IPS-18a (cell line): ENCODE measurements at regions not wholly inside any gene's neighbourhood (a gene's known extent, or its start where the extent isn't known, plus 50 kb on each side); places are given as distances from the start of the nearest gene placed in this dataset.
"Not testable (repeated sequence)": the region's sequence is repeated elsewhere in the genome, so short reads cannot be mapped to it uniquely, and the experiment has no call there.

Experiments
- H3K27ac ChIP-seq: one replicate; pipeline ENCODE4 v1.5.1; 2013; ENCODE audit warnings: low read length
- H3K27me3 ChIP-seq: one replicate; pipeline ENCODE4 v1.6.1; 2013; ENCODE audit warnings: mild to moderate bottlenecking, low read length; ENCODE audit not compliant: control insufficient read depth, insufficient read depth
- H3K36me3 ChIP-seq: one replicate; pipeline ENCODE4 v1.6.1; 2013; ENCODE audit warnings: low read depth, low read length; ENCODE audit not compliant: control insufficient read depth
- H3K4me1 ChIP-seq: one replicate; pipeline ENCODE4 v1.6.1; 2013; ENCODE audit warnings: low read depth, low read length; ENCODE audit not compliant: control insufficient read depth
- H3K4me3 ChIP-seq: one replicate; pipeline ENCODE4 v1.5.1; 2013; ENCODE audit warnings: low read length
- H3K9ac ChIP-seq: one replicate; pipeline ENCODE4 v1.6.1; 2013; ENCODE audit warnings: mild to moderate bottlenecking, low read length, moderate library complexity
- H3K9me3 ChIP-seq: one replicate; pipeline ENCODE4 v1.6.1; 2013; ENCODE audit warnings: low read depth, low read length; ENCODE audit not compliant: control insufficient read depth

DNA sequence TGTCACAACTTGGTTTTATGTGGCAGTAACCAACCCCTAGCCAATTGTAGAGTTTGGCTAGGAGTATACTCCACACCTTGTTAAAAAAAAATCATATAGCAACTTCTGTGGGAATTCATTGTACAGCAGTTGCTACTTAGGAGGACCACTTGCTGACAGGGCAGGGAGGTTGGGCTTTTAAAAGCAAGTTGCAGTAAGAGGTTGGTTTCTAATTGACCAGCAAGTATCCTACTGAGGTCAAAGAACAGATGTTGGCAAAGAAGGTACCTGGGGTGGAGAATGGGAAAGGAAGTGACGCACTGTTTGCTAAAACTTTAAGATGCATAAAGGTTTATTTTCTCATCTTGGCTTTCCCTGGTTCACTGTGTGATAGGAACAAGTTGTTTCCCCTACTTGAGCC, 104.6 kb downstream of the TBX3 start:
- H3K4me3 ChIP-seq = no peak overlapping the region
- no peaks in the 10 kb centered on the region for H3K27me3 ChIP-seq
- no peaks in the 10 kb centered on the region for H3K36me3 ChIP-seq
- no peaks in the 10 kb centered on the region for H3K4me1 ChIP-seq
- H3K9me3 ChIP-seq = no peaks in the 10 kb centered on the region
- no peak overlapping the region for H3K9ac ChIP-seq
- no peak overlapping the region for H3K27ac ChIP-seq

DNA sequence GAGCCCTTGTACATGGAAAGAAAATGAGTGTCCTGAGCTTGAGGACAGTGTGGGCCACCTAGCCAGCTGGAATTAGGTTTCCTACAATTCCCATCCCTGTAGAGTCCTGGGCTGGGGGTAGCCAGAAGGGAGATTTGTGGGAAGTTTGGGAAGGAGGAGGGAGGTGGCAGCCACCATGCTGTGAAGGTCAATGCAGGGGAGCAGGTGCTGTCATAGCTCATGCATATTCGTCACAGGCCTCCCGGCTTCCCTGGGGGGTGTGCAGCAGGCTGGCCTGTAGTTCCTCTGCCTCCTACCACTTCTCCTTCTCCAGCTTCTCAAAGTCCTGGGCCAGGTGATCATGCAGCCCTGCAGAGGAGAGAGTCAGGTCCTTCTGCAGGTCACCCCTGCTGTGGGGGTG, 121.3 kb downstream of the TBX3 start:
- Histone ChIP-seq H3K9ac (no peak overlapping the region), H3K27ac (no peak overlapping the region), H3K4me3 (peak overlapping the region; percentile 15), H3K27me3 (no peaks in the 10 kb centered on the region), H3K9me3 (no peaks in the 10 kb centered on the region), H3K4me1 (peaks cover 9% of the 10 kb centered on the region), H3K36me3 (no peaks in the 10 kb centered on the region)

DNA sequence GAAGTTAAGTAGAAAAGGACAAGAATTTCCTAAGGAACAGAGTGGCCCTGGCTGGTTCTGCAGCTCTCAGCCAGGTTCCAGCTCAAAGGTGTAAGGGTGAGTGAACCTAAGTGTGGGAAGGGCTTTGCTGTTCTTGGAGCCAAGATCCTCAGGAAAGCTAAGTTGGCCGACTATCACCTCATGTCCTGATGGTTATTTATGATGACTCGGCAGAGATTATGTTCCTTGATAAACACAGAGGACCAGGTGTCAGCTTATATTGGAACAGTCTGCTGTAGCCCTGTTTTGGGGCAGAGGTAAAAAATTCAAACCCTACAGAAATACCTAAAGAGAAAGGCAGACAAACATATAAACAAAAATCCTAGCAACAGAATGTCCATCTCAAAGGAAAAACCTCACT, 128.5 kb downstream of the TBX3 start:
- Histone ChIP-seq H3K4me3 (no peak overlapping the region), H3K27me3 (no peaks in the 10 kb centered on the region), H3K4me1 (no peaks in the 10 kb centered on the region), H3K36me3 (no peaks in the 10 kb centered on the region), H3K27ac (no peak overlapping the region), H3K9ac (no peak overlapping the region), H3K9me3 (no peaks in the 10 kb centered on the region)

DNA sequence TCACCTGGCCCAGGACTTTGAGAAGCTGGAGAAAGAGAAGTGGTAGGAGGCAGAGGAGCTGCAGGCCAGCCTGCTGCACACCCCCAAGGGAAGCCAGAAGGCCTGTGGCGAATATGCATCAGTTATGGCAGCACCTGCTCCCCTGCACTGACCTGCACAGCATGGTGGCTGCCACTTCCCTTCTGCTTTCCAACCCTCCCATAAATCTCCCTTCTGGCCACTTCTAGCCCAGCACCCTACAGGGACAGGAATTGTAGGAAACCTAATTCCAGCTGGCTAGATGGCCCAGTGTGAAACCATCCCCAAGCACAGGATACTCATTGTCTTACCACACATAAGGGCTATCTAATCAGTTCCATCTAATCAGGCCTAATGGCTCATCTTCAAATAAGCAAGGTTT, 136.3 kb downstream of the TBX3 start:
- Histone ChIP-seq H3K27me3 (no peaks in the 10 kb centered on the region), H3K4me1 (peaks cover 3% of the 10 kb centered on the region), H3K9ac (no peak overlapping the region), H3K36me3 (no peaks in the 10 kb centered on the region), H3K27ac (no peak overlapping the region), H3K4me3 (no peak overlapping the region), H3K9me3 (no peaks in the 10 kb centered on the region)

DNA sequence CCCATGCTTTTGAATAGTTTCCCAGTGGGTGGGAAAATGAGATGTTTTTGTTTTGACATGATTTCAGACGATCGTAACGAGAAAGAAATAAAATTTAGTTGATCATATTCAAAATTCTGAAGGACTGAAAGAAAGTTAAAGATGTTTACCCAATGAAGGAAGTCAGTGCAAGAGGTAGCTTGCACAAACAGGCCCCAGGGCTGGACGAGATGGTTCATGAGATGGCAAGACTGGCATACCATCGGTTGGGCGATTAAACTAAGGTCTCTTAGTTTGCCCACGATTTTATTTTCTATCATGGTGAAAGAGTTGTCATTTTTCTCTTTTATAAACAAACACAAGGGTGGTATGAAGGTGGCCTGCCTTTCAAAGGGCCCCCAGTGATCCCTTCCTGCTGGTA, 124.5 kb upstream of the TBX5 start:
- Histone ChIP-seq H3K4me1 (no peaks in the 10 kb centered on the region), H3K9me3 (no peaks in the 10 kb centered on the region), H3K27me3 (no peaks in the 10 kb centered on the region), H3K27ac (no peak overlapping the region), H3K36me3 (no peaks in the 10 kb centered on the region), H3K4me3 (no peak overlapping the region), H3K9ac (no peak overlapping the region)

DNA sequence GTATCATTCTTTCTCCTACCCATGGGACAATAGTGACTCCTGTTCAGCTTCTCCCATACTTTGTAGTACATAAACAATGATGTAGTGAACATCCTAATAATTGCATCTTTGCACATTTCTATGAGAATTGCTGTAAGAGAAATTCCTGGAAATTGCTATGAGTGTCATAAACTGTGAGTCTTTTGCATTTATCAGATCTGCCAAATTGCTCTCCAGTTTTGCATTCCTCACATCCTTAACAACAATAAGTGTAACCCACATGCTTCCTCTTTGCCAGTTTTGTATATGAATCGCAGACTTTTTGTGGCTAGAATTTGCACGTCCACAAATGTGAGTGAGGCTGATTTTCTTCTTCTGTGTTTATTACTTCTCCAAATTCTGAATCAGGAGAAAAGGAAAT, 124.0 kb upstream of the TBX5 start:
- Histone ChIP-seq H3K4me3 (no peak overlapping the region), H3K36me3 (no peaks in the 10 kb centered on the region), H3K9me3 (no peaks in the 10 kb centered on the region), H3K4me1 (no peaks in the 10 kb centered on the region), H3K9ac (no peak overlapping the region), H3K27me3 (no peaks in the 10 kb centered on the region), H3K27ac (no peak overlapping the region)

DNA sequence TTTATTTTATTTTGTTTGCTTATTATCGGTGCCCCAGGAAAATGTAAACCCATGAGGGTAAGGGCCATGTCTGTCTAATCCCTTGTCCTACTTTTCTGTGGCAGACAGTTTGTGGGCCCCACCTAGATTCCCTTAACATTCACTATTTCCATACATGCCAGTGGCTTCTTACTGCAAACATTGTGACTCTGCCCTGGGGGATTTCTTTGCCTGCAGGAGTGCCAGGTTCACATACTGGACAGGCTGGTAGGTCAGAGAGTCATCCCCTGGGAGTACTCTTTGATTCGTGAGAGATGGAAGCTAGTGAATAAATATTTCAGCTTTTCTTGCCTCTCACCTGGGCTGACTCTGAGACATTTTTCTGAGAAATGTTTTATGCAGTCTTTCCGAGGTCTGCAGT, 122.8 kb upstream of the TBX5 start:
- no peaks in the 10 kb centered on the region for H3K9me3 ChIP-seq
- no peak overlapping the region for H3K27ac ChIP-seq
- no peak overlapping the region for H3K4me3 ChIP-seq
- H3K36me3 ChIP-seq = no peaks in the 10 kb centered on the region
- no peak overlapping the region for H3K9ac ChIP-seq
- no peaks in the 10 kb centered on the region for H3K4me1 ChIP-seq
- H3K27me3 ChIP-seq = no peaks in the 10 kb centered on the region

DNA sequence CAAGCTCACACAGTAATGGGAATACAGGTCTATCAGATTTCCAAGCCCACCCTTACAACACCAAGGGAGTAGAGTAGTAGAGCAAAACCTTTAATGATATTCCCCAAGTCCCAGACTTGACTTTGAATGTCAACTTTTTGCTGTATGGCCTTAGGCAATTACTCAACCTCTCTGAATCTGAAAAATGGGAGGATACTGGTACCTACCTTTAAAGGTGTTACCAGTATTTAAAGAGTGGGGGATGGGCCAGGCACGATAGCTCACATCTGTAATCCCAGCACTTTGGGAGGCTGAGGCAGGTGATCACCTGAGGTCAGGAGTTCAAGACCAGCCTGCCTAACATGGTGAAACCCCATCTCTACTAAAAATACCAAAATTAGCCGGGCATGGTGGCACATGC, 115.2 kb upstream of the TBX5 start:
- H3K36me3 ChIP-seq, H3K4me1 ChIP-seq, H3K27ac ChIP-seq, H3K9ac ChIP-seq, H3K27me3 ChIP-seq, H3K4me3 ChIP-seq, H3K9me3 ChIP-seq: not testable (repeated sequence)

DNA sequence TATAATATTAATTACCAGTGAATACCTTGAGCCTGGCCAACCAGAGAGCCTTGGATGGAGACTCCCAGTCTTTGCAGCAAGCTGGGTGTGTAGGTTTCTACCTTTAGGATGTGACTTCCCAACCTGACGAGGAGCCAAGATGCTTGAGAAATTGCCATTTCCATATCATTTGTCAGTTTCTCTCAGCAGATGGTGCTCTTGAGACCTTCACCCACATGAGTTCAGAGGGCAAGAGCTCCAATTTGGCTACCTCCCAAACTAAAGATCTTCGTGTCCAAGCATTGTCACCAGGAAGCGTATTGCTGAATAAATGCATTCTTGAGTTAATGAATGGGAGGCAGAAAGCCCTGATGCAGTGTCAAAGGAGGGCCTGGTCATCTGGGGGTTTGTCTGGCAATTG, 106.4 kb upstream of the TBX5 start:
- Histone ChIP-seq H3K9me3 (no peaks in the 10 kb centered on the region), H3K4me1 (no peaks in the 10 kb centered on the region), H3K27ac (no peak overlapping the region), H3K36me3 (no peaks in the 10 kb centered on the region), H3K9ac (no peak overlapping the region), H3K27me3 (peaks cover 3% of the 10 kb centered on the region), H3K4me3 (no peak overlapping the region)

DNA sequence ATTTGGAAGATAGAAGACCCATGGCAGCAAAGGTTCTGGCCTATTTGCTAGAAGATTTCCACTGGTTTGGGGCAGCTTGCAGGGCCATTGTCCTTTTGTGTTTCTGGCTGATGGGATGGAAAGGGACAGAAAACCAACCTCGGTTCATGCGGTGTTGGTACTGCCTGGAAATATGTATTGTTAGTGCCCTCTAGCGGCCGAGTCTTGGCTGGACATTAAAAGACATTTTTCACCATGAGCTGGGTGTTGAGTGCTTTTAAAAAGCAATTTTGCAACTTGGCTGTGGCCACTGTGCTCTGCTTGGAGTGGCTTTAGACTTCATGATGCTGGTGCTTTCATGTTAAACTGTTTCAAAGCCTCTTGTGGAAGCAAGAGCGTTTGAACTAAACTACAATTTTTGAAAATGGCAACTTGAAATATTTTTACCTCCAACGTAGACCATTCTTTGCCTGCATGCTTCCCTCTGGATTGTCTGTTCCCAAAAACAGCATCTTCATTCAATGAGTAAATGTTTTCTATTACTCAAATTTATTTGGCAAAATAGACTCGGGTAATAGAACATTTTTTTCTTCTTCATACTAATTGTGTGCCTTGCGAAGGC, 102.7 kb upstream of the TBX5 start:
- Histone ChIP-seq H3K9ac (no peak overlapping the region), H3K27me3 (peaks cover 21% of the 10 kb centered on the region), H3K9me3 (no peaks in the 10 kb centered on the region), H3K4me3 (no peak overlapping the region), H3K36me3 (no peaks in the 10 kb centered on the region), H3K27ac (no peak overlapping the region), H3K4me1 (no peaks in the 10 kb centered on the region)

DNA sequence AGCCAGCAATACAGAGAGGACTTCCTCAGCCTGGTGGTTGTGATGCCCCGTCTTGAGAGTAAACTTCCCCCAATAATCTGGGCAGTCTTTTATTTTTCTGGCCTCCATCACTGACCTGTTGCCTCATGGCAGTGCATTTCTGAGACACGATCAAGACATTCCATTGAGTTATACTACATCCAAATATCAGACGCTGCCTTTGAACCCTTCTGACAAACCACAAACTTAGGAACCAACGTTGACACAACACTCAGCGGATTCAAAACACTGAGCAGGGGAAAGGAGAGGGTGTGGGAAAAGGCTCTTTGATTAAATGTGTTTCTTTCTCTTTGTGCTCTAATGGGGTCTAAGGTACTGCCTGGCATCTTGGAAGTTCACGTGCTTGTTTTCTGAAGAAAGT, 100.7 kb upstream of the TBX5 start:
- Histone ChIP-seq H3K36me3 (no peaks in the 10 kb centered on the region), H3K9me3 (no peaks in the 10 kb centered on the region), H3K27me3 (peaks cover 39% of the 10 kb centered on the region), H3K4me1 (peaks cover 1% of the 10 kb centered on the region), H3K4me3 (no peak overlapping the region), H3K9ac (no peak overlapping the region), H3K27ac (no peak overlapping the region)

DNA sequence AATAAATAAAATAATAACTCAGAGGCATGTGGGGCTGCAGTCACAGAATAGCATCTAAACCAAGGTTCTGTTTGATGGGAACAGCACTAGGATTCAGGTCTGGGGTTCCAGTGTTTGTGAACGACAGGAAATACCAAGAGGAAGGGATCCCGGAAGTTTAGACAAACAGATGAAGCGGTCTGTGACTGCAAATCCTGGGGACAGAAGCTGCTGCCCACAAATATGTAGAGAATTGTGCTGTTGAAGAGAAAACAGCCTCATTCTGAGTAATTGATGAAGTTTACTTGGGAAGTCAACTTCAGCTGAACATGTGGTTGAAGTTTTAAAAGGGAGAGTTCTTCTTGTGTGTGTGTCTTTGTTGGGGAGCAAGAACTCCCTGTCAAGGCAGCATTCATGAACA, 98.4 kb upstream of the TBX5 start:
- peaks cover 63% of the 10 kb centered on the region for H3K27me3 ChIP-seq
- H3K9ac ChIP-seq = no peak overlapping the region
- H3K4me3 ChIP-seq = no peak overlapping the region
- H3K36me3 ChIP-seq = no peaks in the 10 kb centered on the region
- no peak overlapping the region for H3K27ac ChIP-seq
- H3K4me1 ChIP-seq = peaks cover 6% of the 10 kb centered on the region
- no peaks in the 10 kb centered on the region for H3K9me3 ChIP-seq
